ENCODE measurements at regions not wholly inside any gene's neighbourhood (a gene's known extent, or its start where the extent isn't known, plus 50 kb on each side); places are given as distances from the start of the nearest gene placed in this dataset.

DNA sequence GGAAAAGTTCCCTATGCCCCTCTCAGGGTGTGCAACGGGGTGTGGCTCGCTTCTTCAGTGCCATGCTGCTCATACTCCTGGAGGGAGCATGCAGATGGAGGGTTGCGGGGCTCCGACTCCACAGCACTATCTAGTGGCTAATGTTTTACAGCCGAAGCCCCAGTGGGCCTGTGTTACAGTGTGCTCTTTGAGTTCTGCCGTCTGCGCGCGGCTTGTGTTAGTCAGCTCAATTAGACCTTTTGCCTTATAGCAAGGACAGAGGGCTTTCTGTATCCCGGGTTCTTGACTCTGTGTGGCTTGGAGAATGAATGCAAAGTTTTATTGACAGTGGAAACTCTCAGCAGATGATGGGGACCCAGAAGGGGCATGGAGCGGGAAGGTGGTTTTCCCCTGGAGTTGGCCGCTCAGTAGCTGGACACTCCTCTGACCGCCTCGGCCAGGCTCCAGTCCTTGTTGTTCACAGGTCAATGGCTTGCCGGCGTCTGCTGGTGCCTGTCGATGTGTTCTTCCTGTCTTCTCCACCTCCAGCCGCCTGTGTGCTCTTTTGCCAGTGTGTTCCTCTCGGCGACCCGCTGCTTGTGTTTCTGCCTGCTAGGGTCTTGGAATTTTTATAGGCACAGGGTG lies 383.4 kb downstream of the LMO7 start:
- no peak for TF ChIP-seq POLR2AphosphoS5 (IDR thresholded peaks at IDR 0.05)
- TF ChIP-seq, protein P1, sequence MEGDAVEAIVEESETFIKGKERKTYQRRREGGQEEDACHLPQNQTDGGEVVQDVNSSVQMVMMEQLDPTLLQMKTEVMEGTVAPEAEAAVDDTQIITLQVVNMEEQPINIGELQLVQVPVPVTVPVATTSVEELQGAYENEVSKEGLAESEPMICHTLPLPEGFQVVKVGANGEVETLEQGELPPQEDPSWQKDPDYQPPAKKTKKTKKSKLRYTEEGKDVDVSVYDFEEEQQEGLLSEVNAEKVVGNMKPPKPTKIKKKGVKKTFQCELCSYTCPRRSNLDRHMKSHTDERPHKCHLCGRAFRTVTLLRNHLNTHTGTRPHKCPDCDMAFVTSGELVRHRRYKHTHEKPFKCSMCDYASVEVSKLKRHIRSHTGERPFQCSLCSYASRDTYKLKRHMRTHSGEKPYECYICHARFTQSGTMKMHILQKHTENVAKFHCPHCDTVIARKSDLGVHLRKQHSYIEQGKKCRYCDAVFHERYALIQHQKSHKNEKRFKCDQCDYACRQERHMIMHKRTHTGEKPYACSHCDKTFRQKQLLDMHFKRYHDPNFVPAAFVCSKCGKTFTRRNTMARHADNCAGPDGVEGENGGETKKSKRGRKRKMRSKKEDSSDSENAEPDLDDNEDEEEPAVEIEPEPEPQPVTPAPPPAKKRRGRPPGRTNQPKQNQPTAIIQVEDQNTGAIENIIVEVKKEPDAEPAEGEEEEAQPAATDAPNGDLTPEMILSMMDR (IDR thresholded peaks at IDR 0.05) = peak in 1 of 4 experiments; percentile 30
